NOMO-1 (cell line): ENCODE measurements at regions not wholly inside any gene's neighbourhood (a gene's known extent, or its start where the extent isn't known, plus 50 kb on each side); places are given as distances from the start of the nearest gene placed in this dataset.
"Not testable (repeated sequence)": the region's sequence is repeated elsewhere in the genome, so short reads cannot be mapped to it uniquely, and the experiment has no call there.

Experiments used
- DNase-seq, 2 experiments: peaks; one replicate each; lab custom pipeline; 2025; ENCODE audit not compliant: unreplicated experiment in 2 of 2; lab: John Stamatoyannopoulos, UW

- no peak for DNase-seq
Measured at GRCh38 chr5:97476852-97477534, 293.9 kb upstream of the RIOK2 start.

DNA sequence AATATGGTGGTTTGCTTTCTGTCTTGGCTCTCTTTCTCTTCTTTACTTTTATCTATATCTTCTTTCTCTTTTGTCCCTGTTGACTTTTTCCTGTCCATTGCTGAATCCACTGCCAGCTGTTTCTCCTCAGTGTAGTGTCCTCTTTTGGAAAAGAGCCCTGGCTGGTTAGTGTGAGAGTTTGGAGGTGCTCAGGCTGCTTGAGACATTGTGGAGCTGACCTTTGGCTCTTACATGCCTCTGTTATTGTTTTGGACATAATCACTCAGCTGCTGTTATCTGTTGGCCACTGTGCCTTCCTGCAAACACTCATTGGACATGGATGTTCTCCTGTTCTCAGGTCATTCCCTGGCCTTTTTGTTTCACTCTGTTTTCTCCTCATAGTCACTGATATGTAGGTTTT lies 295.4 kb upstream of the RIOK2 start:
- no peak for DNase-seq

DNA sequence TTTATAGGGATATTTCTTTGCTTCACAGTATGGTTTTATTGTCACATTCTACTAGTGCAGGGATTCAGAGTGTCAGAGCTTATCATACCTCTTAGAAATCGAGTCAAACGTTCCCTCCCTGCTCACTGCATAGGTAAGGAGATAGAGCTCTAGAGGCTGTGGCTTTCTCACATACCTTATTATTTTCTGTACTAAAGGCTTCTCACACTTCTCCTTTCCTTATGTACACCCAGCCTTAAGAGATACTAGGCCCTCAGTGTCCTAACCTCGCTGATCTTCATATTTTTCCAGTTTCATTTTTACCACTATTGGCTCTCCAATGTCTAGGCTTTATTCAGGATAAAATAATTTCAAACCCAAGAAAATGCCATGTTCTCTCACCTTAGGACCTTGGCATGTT lies 297.3 kb upstream of the RIOK2 start:
- no peak for DNase-seq

DNA sequence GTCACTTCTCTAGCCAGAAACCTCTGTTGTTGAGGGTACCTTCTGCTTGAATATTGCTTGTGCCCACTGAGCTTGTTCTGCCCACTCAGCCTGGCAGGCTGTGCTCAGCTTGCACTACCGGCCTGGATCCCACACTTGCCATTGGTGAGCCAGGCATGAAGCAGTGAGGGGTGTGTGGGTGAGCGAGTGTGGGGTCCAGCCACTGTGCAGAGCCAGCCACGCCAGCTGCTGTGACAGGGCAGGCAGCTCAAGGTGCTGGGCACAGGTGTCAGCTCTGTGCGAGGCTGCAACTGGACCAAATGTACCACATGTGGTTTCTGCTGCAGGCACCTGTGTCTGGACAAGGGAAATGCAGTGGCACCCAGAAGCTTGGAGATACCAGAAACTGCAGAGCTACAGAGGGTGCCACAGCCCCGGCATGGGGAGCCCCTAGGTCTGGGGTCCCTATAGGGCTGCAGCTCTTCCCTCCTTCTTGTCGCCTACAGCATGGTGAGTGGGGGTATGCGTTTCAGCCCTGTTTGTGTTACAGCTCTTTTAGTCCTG lies 305.1 kb upstream of the RIOK2 start:
- no peak for DNase-seq

- DNase-seq, result no peak
Measured at GRCh38 chr5:97489010-97489840, 306.2 kb upstream of the RIOK2 start.

DNA sequence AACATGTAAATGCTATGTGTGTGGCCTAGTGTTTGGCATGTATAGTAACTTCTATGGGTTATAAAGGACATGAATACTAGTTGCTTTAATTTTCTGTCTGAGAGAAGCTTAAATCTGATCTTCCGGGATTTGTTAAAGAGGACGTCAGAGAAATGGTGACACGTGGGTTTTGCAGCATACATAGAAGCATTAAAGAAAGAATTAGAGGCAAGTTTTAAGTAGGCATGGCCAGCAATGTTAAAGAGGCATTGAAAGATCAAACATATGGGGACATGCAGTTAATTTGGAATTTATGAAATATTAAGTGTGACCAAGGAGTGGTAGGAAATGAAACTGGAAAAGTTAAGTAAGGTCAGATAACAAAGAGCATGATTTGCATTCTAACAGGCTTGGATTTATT lies 311.4 kb upstream of the RIOK2 start:
- no peak for DNase-seq

- DNase-seq, result no peak
Measured at GRCh38 chr5:97495301-97495700, 312.3 kb upstream of the RIOK2 start.

GRCh38 chr5:97496037-97496436 lies 313.0 kb upstream of the RIOK2 start:
- DNase-seq, result no peak

DNA sequence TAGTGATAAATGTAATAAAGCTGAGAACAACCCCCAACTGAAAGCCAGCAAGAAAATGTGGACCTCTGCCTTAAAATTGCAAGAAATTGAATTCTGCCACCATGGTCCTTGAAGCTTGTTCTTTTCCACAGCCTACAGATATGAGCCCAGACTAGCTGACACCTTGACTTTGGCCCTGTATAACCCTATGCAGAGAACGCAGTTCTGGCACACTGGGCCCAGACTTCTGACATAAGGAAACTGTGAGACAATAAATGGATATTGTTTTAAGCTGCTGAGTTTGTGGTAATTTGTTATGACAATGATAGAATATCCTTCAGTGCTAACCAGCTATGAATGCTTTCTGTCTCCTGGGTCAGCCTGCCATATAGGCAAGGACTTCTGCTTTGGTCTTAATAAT lies 315.6 kb upstream of the RIOK2 start:
- DNase-seq, result no peak

- DNase-seq, result no peak
Measured at GRCh38 chr5:97499605-97500004, 316.6 kb upstream of the RIOK2 start.

DNA sequence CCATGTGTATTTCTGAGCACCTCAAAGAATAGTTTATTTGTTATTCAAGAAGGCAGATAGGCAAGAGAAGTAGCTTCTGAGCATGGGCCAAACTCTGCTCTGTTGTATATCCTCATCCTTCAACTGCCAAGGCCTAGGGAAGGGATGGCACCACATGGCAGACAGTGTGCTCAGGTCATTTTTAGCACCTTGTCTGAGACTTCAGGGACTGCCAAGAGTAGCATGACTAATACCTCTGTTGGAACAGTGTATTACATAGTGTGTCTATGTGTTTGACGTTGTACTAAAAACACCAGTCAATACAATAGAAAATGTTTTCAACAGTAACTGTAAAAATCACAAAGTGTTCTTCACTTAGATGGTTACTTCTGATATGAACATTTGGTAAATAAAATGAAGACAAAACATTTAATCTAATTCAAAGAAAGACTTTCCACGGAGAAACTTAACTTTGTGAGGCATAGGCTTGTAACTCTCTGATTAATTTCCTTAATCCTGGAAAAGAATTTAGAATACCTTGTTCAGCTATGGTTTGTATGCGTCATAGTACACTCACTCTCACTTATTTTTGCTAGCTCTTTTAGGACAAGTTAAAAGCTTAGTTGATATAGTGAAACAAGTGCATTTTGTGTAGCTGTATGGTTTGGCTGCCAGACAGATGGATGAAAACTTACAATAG lies 318.4 kb upstream of the RIOK2 start:
- DNase-seq, result no peak

GRCh38 chr5:97501965-97502305 lies 318.9 kb upstream of the RIOK2 start:
- no peak for DNase-seq

DNA sequence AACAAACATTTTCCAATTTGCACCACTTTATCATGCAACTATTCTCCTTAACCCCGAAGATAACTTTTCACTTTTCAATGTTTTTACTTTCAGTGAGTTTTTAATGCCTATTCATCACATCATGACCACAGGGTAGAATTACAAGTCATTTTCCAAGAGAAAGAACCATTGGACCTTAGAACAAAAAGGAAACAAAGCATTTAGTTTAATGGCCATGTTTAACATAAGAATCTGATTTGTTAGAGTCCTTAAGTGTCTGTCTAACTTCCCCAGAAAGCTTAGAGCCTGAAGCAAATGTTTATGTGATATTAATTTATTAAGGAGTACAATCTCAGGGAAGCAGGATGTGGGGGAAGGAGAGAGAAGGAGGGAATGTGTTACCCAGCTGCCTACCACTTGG lies 325.8 kb upstream of the RIOK2 start:
- DNase-seq, result no peak

DNA sequence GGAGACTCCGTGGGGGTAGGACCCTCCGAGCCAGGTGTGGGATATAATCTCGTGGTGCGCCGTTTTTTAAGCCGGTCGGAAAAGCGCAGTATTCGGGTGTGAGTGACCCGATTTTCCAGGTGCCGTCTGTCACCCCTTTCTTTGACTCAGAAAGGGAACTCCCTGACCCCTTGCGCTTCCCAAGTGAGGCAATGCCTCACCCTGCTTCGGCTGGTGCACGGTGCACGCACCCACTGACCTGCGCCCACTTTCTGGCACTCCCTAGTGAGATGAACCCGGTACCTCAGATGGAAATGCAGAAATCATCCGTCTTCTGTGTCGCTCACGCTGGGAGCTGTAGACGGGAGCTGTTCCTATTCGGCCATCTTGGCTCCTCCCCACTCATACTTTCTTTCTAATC lies 336.5 kb upstream of the RIOK2 start:
- not testable (repeated sequence) for DNase-seq

DNA sequence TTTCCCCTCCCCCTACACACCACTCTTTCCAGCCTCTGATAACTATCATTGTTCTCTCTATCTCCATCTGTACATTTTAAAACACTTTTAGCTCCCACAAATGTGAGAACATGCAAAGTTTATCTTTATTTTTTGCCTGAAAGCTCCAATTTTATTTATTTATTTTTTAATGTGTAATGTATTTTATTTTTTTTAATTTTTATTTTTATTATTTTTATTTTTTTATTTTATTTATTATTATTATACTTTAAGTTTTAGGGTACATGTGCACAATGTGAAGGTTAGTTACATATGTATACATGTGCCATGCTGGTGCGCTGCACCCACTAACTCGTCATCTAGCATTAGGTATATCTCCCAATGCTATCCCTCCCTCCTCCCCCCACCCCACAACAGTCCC lies 340.3 kb upstream of the RIOK2 start:
- not testable (repeated sequence) for DNase-seq

DNA sequence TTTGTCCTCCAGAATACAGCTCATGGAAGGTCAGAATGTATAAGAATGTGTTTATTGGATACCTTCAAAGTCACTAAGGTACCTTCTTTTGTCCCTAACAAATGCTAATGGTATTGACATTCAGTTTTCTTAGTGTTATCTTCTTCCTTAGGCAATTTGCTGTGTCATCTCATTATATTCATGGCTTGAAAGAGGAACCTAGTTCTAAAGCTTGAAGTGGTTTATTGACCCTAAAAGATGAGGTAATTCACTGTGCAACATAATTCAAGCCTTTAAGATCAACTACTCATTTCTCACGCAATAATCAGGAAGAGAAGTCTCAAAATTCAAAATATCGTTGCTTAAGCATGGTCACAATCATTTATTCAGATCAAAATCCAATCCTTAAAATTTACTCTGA lies 342.7 kb upstream of the RIOK2 start:
- DNase-seq, result peak; percentile 87 to 97

DNA sequence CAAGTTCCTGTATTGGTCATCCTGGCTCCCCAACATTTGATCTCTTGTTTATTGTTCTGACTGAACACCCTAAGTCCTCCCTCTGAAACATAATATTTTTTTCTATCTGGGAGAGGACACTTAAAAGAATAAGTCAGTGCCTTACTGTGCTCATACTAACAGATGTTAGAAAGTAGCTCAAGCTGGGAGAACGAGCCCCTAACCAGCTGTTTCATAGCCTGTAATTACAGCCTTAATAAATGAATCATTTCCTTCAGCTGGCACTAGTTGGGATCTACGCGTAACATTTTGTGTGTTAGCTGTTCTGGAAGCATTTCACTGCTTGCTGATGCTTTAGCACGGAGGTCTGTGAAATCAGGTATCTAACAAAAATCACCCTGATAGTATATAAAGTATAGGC lies 345.9 kb upstream of the RIOK2 start:
- no peak for DNase-seq

GRCh38 chr5:97529354-97529985 lies 346.4 kb upstream of the RIOK2 start:
- DNase-seq, result no peak

DNA sequence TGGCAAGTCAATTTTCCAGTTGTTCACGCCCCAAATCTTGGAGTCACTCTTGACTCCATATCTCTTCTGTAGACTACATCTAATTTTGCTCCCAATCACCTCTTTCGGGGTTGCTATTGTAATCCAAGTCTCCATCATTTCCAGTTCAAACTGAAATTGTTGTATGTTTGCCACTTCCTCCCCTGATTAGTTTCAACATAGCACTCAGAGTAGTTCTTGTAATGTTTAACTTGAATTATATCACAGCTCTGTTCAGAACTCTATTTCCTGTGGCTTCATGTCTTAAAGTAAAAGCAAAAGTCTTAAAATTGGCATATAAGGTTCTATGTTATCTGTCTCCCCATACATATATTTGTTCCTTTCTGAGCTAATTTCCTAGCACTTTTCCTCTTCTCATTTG lies 348.5 kb upstream of the RIOK2 start:
- peak in 1 of 2 experiments; percentile 45 for DNase-seq

DNA sequence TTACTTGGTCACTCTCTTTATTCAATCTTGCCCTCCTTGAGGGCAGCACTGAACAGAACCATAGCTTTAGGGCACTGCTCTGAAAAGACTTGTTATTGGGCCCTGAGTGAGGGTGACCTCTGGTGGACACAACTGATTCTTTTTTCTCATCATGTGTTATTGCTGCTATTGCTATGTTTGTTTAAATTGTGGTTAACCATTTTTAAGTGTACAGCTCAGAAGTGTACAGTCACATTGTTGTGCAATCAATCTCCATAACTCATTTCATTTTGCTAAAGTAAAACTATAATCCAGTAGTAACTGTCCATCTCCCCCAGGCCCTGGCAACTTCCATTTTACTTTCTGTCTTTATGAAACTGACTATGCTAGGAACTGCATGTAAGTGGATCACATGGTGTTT lies 351.1 kb upstream of the RIOK2 start:
- peak; percentile 72 to 94 for DNase-seq

- no peak for DNase-seq
Measured at GRCh38 chr5:97536683-97537082, 353.6 kb upstream of the RIOK2 start.
